ENCODE measurements at regions not wholly inside any gene's neighbourhood (a gene's known extent, or its start where the extent isn't known, plus 50 kb on each side); places are given as distances from the start of the nearest gene placed in this dataset.

- Mint-ChIP-seq H3K27me3 (ENCODE audit: low read depth) (no peaks in the 10 kb centered on the region), H3K27ac (no peak overlapping the region), H3K36me3 (ENCODE audit: low read depth) (no peaks in the 10 kb centered on the region), H3K4me3 (no peak overlapping the region), H3K9me3 (no peaks in the 10 kb centered on the region), H3K4me1 (ENCODE audit: low read depth) (no peaks in the 10 kb centered on the region)
Observed at GRCh38 chr5:87898574-87898973, 370.1 kb downstream of the TMEM161B start.

- Mint-ChIP-seq H3K4me1 (ENCODE audit: low read depth) (no peaks in the 10 kb centered on the region), H3K27me3 (ENCODE audit: low read depth) (no peaks in the 10 kb centered on the region), H3K27ac (no peak overlapping the region), H3K36me3 (ENCODE audit: low read depth) (no peaks in the 10 kb centered on the region), H3K4me3 (no peak overlapping the region), H3K9me3 (no peaks in the 10 kb centered on the region)
Observed at GRCh38 chr5:87888139-87888538, 380.5 kb downstream of the TMEM161B start.

GRCh38 chr5:87887247-87887646, 381.4 kb downstream of the TMEM161B start:
- no peaks in the 10 kb centered on the region for H3K9me3 Mint-ChIP-seq

GRCh38 chr5:87886164-87886563, 382.5 kb downstream of the TMEM161B start:
- no peak overlapping the region for H3K4me3 Mint-ChIP-seq
- H3K4me1 Mint-ChIP-seq (ENCODE audit: low read depth): no peaks in the 10 kb centered on the region
- no peaks in the 10 kb centered on the region for H3K9me3 Mint-ChIP-seq
- H3K27me3 Mint-ChIP-seq (ENCODE audit: low read depth): no peaks in the 10 kb centered on the region
- no peak overlapping the region for H3K27ac Mint-ChIP-seq
- no peaks in the 10 kb centered on the region for H3K36me3 Mint-ChIP-seq (ENCODE audit: low read depth)

More at GRCh38 chr5:87887247-87887646, 381.4 kb downstream of the TMEM161B start:
- Mint-ChIP-seq H3K27ac (no peak overlapping the region), H3K4me3 (no peak overlapping the region), H3K36me3 (ENCODE audit: low read depth) (no peaks in the 10 kb centered on the region), H3K27me3 (ENCODE audit: low read depth) (no peaks in the 10 kb centered on the region), H3K4me1 (ENCODE audit: low read depth) (no peaks in the 10 kb centered on the region)

- Mint-ChIP-seq H3K4me1 (ENCODE audit: low read depth) (no peaks in the 10 kb centered on the region), H3K36me3 (ENCODE audit: low read depth) (no peaks in the 10 kb centered on the region), H3K27ac (no peak overlapping the region), H3K4me3 (no peak overlapping the region), H3K27me3 (ENCODE audit: low read depth) (no peaks in the 10 kb centered on the region), H3K9me3 (no peaks in the 10 kb centered on the region)
Observed at GRCh38 chr5:87885758-87886157, 382.9 kb downstream of the TMEM161B start.

- no peak overlapping the region for H3K4me3 Mint-ChIP-seq
- H3K36me3 Mint-ChIP-seq (ENCODE audit: low read depth): no peaks in the 10 kb centered on the region
- H3K4me1 Mint-ChIP-seq (ENCODE audit: low read depth): no peaks in the 10 kb centered on the region
- no peaks in the 10 kb centered on the region for H3K27me3 Mint-ChIP-seq (ENCODE audit: low read depth)
- H3K27ac Mint-ChIP-seq: no peak overlapping the region
- no peaks in the 10 kb centered on the region for H3K9me3 Mint-ChIP-seq
Observed at GRCh38 chr5:87877495-87877894, 391.1 kb downstream of the TMEM161B start.

GRCh38 chr5:87877023-87877422, 391.6 kb downstream of the TMEM161B start:
- no peaks in the 10 kb centered on the region for H3K27me3 Mint-ChIP-seq (ENCODE audit: low read depth)
- no peak overlapping the region for H3K27ac Mint-ChIP-seq
- no peaks in the 10 kb centered on the region for H3K4me1 Mint-ChIP-seq (ENCODE audit: low read depth)
- no peak overlapping the region for H3K4me3 Mint-ChIP-seq
- no peaks in the 10 kb centered on the region for H3K9me3 Mint-ChIP-seq
- H3K36me3 Mint-ChIP-seq (ENCODE audit: low read depth): no peaks in the 10 kb centered on the region

GRCh38 chr5:87876616-87877015, 392.0 kb downstream of the TMEM161B start:
- no peak overlapping the region for H3K27ac Mint-ChIP-seq
- no peaks in the 10 kb centered on the region for H3K4me1 Mint-ChIP-seq (ENCODE audit: low read depth)
- no peaks in the 10 kb centered on the region for H3K36me3 Mint-ChIP-seq (ENCODE audit: low read depth)
- no peaks in the 10 kb centered on the region for H3K27me3 Mint-ChIP-seq (ENCODE audit: low read depth)
- H3K4me3 Mint-ChIP-seq: no peak overlapping the region
- no peaks in the 10 kb centered on the region for H3K9me3 Mint-ChIP-seq

- no peak overlapping the region for H3K27ac Mint-ChIP-seq
- H3K9me3 Mint-ChIP-seq: no peaks in the 10 kb centered on the region
- H3K36me3 Mint-ChIP-seq (ENCODE audit: low read depth): no peaks in the 10 kb centered on the region
- H3K27me3 Mint-ChIP-seq (ENCODE audit: low read depth): no peaks in the 10 kb centered on the region
- H3K4me1 Mint-ChIP-seq (ENCODE audit: low read depth): no peaks in the 10 kb centered on the region
- no peak overlapping the region for H3K4me3 Mint-ChIP-seq
Observed at GRCh38 chr5:87872986-87873385, 395.7 kb downstream of the TMEM161B start.

GRCh38 chr5:87868792-87869191, 399.9 kb downstream of the TMEM161B start:
- Mint-ChIP-seq H3K4me3 (no peak overlapping the region), H3K27ac (no peak overlapping the region), H3K9me3 (no peaks in the 10 kb centered on the region), H3K4me1 (ENCODE audit: low read depth) (no peaks in the 10 kb centered on the region), H3K27me3 (ENCODE audit: low read depth) (no peaks in the 10 kb centered on the region), H3K36me3 (ENCODE audit: low read depth) (no peaks in the 10 kb centered on the region)

GRCh38 chr5:87867281-87867680, 401.4 kb downstream of the TMEM161B start:
- no peaks in the 10 kb centered on the region for H3K27me3 Mint-ChIP-seq (ENCODE audit: low read depth)
- H3K4me1 Mint-ChIP-seq (ENCODE audit: low read depth): no peaks in the 10 kb centered on the region
- H3K27ac Mint-ChIP-seq: no peak overlapping the region
- H3K9me3 Mint-ChIP-seq: no peaks in the 10 kb centered on the region
- H3K4me3 Mint-ChIP-seq: no peak overlapping the region
- no peaks in the 10 kb centered on the region for H3K36me3 Mint-ChIP-seq (ENCODE audit: low read depth)

- Mint-ChIP-seq H3K27me3 (ENCODE audit: low read depth) (no peaks in the 10 kb centered on the region), H3K36me3 (ENCODE audit: low read depth) (no peaks in the 10 kb centered on the region), H3K4me1 (ENCODE audit: low read depth) (no peaks in the 10 kb centered on the region), H3K9me3 (peaks cover 4% of the 10 kb centered on the region), H3K27ac (no peak overlapping the region), H3K4me3 (no peak overlapping the region)
Observed at GRCh38 chr5:87853541-87853940, 415.1 kb downstream of the TMEM161B start.

GRCh38 chr5:87851603-87852002, 417.0 kb downstream of the TMEM161B start:
- Mint-ChIP-seq H3K27ac (no peak overlapping the region), H3K4me3 (no peak overlapping the region), H3K9me3 (peaks cover 1% of the 10 kb centered on the region), H3K4me1 (ENCODE audit: low read depth) (no peaks in the 10 kb centered on the region), H3K36me3 (ENCODE audit: low read depth) (no peaks in the 10 kb centered on the region), H3K27me3 (ENCODE audit: low read depth) (no peaks in the 10 kb centered on the region)

- H3K27ac Mint-ChIP-seq: no peak overlapping the region
- H3K4me1 Mint-ChIP-seq (ENCODE audit: low read depth): no peaks in the 10 kb centered on the region
- no peaks in the 10 kb centered on the region for H3K27me3 Mint-ChIP-seq (ENCODE audit: low read depth)
- no peak overlapping the region for H3K4me3 Mint-ChIP-seq
- no peaks in the 10 kb centered on the region for H3K9me3 Mint-ChIP-seq
- H3K36me3 Mint-ChIP-seq (ENCODE audit: low read depth): no peaks in the 10 kb centered on the region
Observed at GRCh38 chr5:87850843-87851242, 417.8 kb downstream of the TMEM161B start.

- no peaks in the 10 kb centered on the region for H3K4me1 Mint-ChIP-seq (ENCODE audit: low read depth)
- H3K27me3 Mint-ChIP-seq (ENCODE audit: low read depth): no peaks in the 10 kb centered on the region
- H3K4me3 Mint-ChIP-seq: no peak overlapping the region
- H3K9me3 Mint-ChIP-seq: no peaks in the 10 kb centered on the region
- H3K36me3 Mint-ChIP-seq (ENCODE audit: low read depth): no peaks in the 10 kb centered on the region
- H3K27ac Mint-ChIP-seq: no peak overlapping the region
Observed at GRCh38 chr5:87845734-87846133, 422.9 kb downstream of the TMEM161B start.

GRCh38 chr5:87844866-87845265, 423.8 kb downstream of the TMEM161B start:
- H3K36me3 Mint-ChIP-seq (ENCODE audit: low read depth): no peaks in the 10 kb centered on the region
- no peaks in the 10 kb centered on the region for H3K4me1 Mint-ChIP-seq (ENCODE audit: low read depth)
- H3K4me3 Mint-ChIP-seq: no peak overlapping the region
- no peak overlapping the region for H3K27ac Mint-ChIP-seq
- H3K27me3 Mint-ChIP-seq (ENCODE audit: low read depth): no peaks in the 10 kb centered on the region
- H3K9me3 Mint-ChIP-seq: peaks cover 4% of the 10 kb centered on the region
